ENCODE measurements at regions not wholly inside any gene's neighbourhood (a gene's known extent, or its start where the extent isn't known, plus 50 kb on each side); places are given as distances from the start of the nearest gene placed in this dataset.

DNA sequence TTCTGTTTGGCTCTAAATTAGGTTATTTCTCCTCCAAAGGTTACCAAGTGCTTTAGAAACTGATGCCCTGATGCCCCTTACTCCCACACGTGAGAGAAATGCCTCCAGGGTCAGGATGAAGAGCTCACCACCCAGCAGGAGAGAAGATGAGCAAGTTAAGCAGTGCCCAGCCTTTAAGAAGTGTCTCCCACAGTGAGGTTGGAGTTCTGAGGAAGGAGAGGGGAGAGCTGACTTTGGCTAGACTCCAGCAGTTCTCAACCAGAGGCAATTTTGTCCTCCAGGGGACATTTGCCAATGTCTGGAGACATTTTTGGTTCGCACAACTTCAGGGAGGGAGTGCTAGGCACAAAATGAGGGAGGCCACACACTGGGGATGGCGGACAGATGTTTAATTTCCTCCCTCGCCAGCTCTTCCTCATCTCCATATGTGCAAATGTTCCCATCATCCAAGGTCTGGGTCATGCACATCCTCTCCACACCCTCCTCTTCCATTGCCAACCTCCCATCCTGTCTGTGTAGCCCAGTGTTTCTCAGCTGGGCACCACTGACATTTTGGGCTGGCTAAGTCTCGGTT, 50.6 kb upstream of the SLC7A14 start:
- no peak overlapping the region for H3K27ac ChIP-seq
- H3K4me3 ChIP-seq = no peak overlapping the region
